Suppressor macrophage treated with lipopolysaccharide for 1 hour (primary cell): ENCODE measurements at regions not wholly inside any gene's neighbourhood (a gene's known extent, or its start where the extent isn't known, plus 50 kb on each side); places are given as distances from the start of the nearest gene placed in this dataset.

ENCODE experiments used
- DNase-seq, 3 donors: peaks; one replicate each; pipeline ENCODE4 v3.0.0-alpha.2; 2020 to 2022

- DNase-seq = no peak
Observed at GRCh38 chr10:118246332-118247295, 95.5 kb downstream of the FAM204A start.

DNA sequence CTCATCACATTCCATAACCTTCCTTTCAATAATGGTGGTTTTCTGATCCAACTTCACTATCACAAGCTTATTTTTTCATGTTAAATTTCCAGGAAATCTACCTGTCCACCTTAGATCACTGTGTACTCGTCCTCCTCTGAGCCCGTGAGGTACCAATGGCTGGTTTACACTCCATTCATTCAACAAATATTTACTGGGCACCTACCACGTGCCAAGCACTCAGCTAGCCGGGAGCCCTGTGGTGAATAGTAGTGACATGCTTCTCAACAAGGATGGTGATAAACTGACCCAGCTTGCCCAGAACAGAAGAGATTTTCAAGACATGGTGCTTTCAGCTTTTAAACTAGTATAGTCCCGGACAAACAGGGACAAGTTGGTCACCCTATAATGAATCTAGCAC lies 98.2 kb downstream of the FAM204A start:
- DNase-seq = no peak

GRCh38 chr10:118241229-118242137 lies 100.6 kb downstream of the FAM204A start:
- peak; percentile 75 to 81 (median 77) for DNase-seq

- no peak for DNase-seq
Observed at GRCh38 chr10:118239236-118239630, 102.9 kb downstream of the FAM204A start.

- DNase-seq = no peak
Observed at GRCh38 chr10:118238573-118239235, 103.4 kb downstream of the FAM204A start.

DNA sequence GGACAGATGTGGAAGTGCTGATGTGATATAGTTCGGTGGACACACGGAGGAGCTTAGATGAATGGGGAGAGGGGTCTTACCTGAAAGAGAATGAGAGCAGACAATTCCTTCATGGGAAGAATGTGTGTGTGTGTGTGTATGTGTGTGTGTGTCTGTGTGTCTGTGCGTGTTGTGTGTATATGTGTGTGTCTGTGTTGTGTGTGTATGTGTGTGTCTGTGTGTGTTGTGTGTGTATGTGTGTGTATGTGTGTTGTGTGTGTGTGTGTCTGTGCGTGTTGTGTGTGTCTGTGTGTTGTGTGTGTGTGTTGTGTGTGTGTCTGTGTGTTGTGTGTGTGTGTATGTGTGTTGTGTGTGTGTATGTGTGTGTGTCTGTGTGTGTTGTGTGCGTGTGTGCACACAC lies 104.2 kb downstream of the FAM204A start:
- no peak for DNase-seq

GRCh38 chr10:118234683-118235082 lies 107.4 kb downstream of the FAM204A start:
- no peak for DNase-seq

GRCh38 chr10:118220346-118220850 lies 121.7 kb downstream of the FAM204A start:
- DNase-seq = no peak

DNA sequence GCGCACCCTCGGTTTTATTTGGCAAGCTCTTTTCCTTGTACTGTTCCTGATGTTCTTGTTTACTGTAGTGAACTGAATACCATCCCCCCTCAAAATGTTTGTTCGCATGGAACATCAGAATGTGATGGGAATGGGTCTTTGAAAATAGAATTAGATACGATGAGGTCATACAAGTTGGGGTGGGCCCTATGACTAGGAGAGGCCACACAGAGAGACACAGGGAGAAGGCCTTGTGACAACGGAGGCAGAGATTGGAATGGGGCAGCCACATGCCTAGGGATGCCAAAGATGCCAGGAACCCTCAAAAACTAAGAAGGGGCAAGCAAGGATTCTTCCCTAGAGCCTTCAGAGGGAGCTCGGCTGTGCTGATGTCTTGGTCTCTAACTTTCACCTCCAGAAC lies 123.6 kb downstream of the FAM204A start:
- no peak for DNase-seq

- no peak for DNase-seq
Observed at GRCh38 chr10:118216571-118217170, 125.5 kb downstream of the FAM204A start.

GRCh38 chr10:118216020-118216419 lies 126.1 kb downstream of the FAM204A start:
- no peak for DNase-seq

- no peak for DNase-seq
Observed at GRCh38 chr10:118214776-118215175, 127.3 kb downstream of the FAM204A start.

- no peak for DNase-seq
Observed at GRCh38 chr10:118213436-118213835, 128.7 kb downstream of the FAM204A start.

DNA sequence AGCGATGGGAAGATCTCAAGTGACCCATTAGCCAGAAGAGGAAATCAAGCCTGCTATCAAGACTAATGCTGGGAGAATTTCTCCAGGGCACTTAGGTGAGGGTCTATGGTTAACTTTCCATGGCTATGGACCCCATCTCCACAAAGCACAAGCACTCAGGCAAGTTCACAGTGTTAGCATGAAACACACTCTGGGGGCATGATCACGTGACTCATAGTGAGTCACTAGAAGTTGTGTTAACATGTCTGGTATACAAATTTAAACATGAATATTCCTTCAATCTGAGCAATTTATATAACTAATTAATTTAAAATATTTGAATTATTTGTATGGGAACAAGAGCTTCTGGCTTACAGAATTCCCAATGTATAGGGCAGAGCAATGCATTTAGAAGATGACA lies 131.8 kb downstream of the FAM204A start:
- DNase-seq = peak in 1 of 3 donors; percentile 1

DNA sequence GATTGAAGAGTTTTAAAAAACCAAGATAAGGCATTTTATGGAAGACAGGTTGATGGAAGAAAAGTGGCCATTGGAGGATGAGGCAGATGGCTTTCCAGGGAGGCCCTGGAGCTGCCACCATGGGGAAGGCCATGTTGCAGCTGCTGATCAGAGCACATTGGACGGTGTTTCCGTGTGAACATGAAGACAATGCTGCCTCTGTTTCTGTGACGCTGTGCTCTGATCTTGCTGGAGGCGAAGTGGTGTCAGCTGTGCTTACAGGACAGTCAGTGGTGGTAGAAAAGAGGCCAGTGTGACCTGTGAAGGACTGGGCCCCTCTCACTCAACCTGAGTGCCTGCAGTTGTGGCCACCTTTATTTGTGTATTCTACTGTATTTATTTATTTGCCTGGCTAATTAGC lies 132.9 kb downstream of the FAM204A start:
- DNase-seq = no peak

GRCh38 chr10:118207470-118208007 lies 134.6 kb downstream of the FAM204A start:
- no peak for DNase-seq

- no peak for DNase-seq
Observed at GRCh38 chr10:118204292-118204943, 137.7 kb downstream of the FAM204A start.

DNA sequence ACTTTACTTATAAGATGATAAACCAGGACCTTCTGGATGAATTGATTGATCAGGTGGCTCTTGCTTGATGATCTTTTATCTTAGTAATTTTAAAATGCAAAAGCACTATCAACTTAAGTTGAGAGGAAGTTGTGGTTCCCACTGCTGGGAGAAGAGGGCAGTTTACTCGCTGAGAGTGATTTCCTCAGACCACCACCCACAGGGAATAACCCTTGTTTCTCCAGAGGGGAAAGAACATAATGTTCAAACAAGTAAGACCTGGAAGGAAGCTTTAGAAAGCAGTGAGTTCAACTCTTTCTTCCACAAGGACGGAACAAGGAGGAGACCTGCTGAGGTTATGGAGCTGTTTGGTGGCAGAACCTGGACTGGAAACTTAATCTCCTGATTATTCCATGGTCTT lies 138.7 kb downstream of the FAM204A start:
- DNase-seq = peak; percentile 46 to 54 (median 49)

- no peak for DNase-seq
Observed at GRCh38 chr10:118195729-118196128, 146.4 kb downstream of the FAM204A start.

GRCh38 chr10:118193642-118194041 lies 146.9 kb upstream of the RAB11FIP2 start:
- no peak for DNase-seq

DNA sequence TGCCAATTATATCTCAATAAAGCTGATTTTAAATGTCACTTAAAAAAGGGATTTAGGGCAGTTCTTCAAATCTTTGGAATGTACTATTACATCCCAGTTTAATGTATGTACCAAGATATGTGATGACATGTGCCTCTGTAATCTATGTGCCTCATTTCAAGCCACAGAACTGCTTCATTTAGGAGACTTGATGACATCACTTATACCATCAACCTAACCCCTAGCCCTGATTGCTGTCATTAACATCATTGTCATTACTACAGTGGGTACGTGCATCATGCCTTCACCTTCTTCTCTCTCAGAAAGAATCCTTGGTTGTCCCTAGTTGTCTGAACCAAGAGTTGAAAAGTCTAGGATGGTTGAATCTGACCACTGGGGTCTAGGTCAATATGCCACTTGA lies 134.3 kb upstream of the RAB11FIP2 start:
- no peak for DNase-seq

DNA sequence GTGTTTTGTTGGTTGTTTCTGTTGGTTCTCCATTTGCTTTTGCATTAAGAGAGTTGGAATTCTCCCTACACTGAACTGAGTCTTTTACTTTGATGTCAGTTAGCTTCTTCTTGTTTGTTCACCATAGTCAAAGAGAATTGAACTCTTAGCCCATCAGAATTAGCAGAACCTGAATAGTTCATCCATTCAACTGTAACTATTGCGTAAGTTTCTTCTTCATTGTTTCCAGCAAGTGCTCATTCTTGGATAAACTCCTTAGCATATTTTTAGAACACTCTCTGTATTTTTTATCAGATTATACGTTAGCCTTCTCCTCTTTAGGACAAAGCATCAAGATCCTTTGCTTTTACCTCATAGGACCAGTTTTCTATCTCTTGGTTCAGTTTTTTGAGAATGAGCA lies 128.4 kb upstream of the RAB11FIP2 start:
- no peak for DNase-seq
